WTC11 (cell line): ENCODE measurements at regions not wholly inside any gene's neighbourhood (a gene's known extent, or its start where the extent isn't known, plus 50 kb on each side); places are given as distances from the start of the nearest gene placed in this dataset.

Source experiments
- CBFB ChIP-seq: sonication (generic); formaldehyde crosslinking; IDR thresholded peaks from 2 replicates; pipeline ENCODE4 v1.8.1; 2022; ENCODE audit warnings: mild to moderate bottlenecking, low read depth, missing genetic modification reagents
- CREM ChIP-seq: sonication (generic); formaldehyde crosslinking; IDR thresholded peaks from 2 replicates; pipeline ENCODE4 v1.8.1; 2022; ENCODE audit warnings: mild to moderate bottlenecking, missing genetic modification reagents, moderate library complexity
- CTCF ChIP-seq: fragments of 200-600 bp; IDR thresholded peaks from 2 replicates; pipeline ENCODE4 v1.8.0; 2022; ENCODE audit warnings: antibody characterized with exemption
- ELF4 ChIP-seq: sonication (generic); formaldehyde crosslinking; IDR thresholded peaks from 2 replicates; pipeline ENCODE4 v1.8.1; 2022; ENCODE audit warnings: low read depth, mild to moderate bottlenecking, moderate library complexity, missing genetic modification reagents
- ESRRA ChIP-seq: sonication (generic); formaldehyde crosslinking; IDR thresholded peaks from 2 replicates; pipeline ENCODE4 v1.8.1; 2022; ENCODE audit warnings: mild to moderate bottlenecking, missing genetic modification reagents, borderline replicate concordance
- ETV6 ChIP-seq: sonication (generic); formaldehyde crosslinking; IDR thresholded peaks from 2 replicates; pipeline ENCODE4 v1.8.1; 2022; ENCODE audit warnings: mild to moderate bottlenecking, missing genetic modification reagents
- FOXP4 ChIP-seq: sonication (generic); formaldehyde crosslinking; IDR thresholded peaks from 2 replicates; pipeline ENCODE4 v1.8.0; 2022; ENCODE audit warnings: mild to moderate bottlenecking, missing genetic modification reagents
- KAT7 ChIP-seq: sonication (generic); formaldehyde crosslinking; IDR thresholded peaks from 2 replicates; pipeline ENCODE4 v1.8.1; 2023; ENCODE audit warnings: missing genetic modification reagents, mild to moderate bottlenecking, borderline replicate concordance
- MAX ChIP-seq: sonication (generic); formaldehyde crosslinking; IDR thresholded peaks from 2 replicates; pipeline ENCODE4 v1.8.0; 2022; ENCODE audit warnings: mild to moderate bottlenecking, missing genetic modification reagents
- OVOL2 ChIP-seq: fragments of 250-450 bp; sonication (Bioruptor Pico); IDR thresholded peaks from 2 replicates; pipeline ENCODE4 v1.9.0; 2021; ENCODE audit warnings: mild to moderate bottlenecking, borderline replicate concordance
- TCF7 ChIP-seq: sonication (generic); formaldehyde crosslinking; IDR thresholded peaks from 2 replicates; pipeline ENCODE4 v1.8.0; 2022; ENCODE audit warnings: mild to moderate bottlenecking, low read depth, missing genetic modification reagents, moderate library complexity
- ZNF121 ChIP-seq: sonication (generic); formaldehyde crosslinking; IDR thresholded peaks from 2 replicates; pipeline ENCODE4 v1.8.0; 2023; ENCODE audit warnings: missing genetic modification reagents
- ZNF263 ChIP-seq: sonication (generic); formaldehyde crosslinking; IDR thresholded peaks from 2 replicates; pipeline ENCODE4 v1.8.1; 2022; ENCODE audit warnings: low read depth, mild to moderate bottlenecking, moderate library complexity, missing genetic modification reagents
- TF ChIP-seq, protein P1 (sequence below): sonication (generic); formaldehyde crosslinking; IDR thresholded peaks from 2 replicates; pipeline ENCODE4 v1.8.1; 2022; ENCODE audit warnings: low read depth, missing genetic modification reagents, borderline replicate concordance

DNA sequence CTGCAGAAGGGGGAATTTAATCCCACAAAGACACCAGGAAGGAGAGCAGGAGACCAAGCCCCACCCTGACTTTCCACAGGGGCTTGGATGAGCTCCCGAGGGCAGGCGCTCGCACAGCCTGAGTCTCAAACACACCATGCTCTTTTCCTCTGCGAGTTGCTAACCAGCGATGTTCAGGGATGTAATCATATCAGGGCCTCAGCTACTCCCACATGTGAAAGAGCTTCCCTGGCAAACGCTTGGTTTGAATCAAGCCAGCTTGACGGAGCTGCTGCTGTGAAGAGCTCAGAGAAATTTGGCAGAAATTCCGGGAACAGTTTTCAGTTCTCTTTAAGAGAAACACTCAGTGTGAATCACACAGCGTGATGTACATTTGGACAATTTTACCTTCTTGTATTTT, 385.8 kb downstream of the GALR1 start:
- TF ChIP-seq, protein P1, sequence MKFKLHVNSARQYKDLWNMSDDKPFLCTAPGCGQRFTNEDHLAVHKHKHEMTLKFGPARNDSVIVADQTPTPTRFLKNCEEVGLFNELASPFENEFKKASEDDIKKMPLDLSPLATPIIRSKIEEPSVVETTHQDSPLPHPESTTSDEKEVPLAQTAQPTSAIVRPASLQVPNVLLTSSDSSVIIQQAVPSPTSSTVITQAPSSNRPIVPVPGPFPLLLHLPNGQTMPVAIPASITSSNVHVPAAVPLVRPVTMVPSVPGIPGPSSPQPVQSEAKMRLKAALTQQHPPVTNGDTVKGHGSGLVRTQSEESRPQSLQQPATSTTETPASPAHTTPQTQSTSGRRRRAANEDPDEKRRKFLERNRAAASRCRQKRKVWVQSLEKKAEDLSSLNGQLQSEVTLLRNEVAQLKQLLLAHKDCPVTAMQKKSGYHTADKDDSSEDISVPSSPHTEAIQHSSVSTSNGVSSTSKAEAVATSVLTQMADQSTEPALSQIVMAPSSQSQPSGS: no peak
- no peak for TF ChIP-seq CTCF
- no peak for TF ChIP-seq CBFB (CRISPR knock-in tag)
- no peak for TF ChIP-seq ELF4
- TF ChIP-seq TCF7: no peak
- TF ChIP-seq CREM (CRISPR knock-in tag): no peak
- no peak for TF ChIP-seq ESRRA (CRISPR knock-in tag)
- TF ChIP-seq ETV6 (CRISPR knock-in tag): no peak
- no peak for TF ChIP-seq ZNF121 (CRISPR knock-in tag)
- no peak for TF ChIP-seq KAT7 (CRISPR knock-in tag)
- no peak for TF ChIP-seq OVOL2
- TF ChIP-seq ZNF263 (CRISPR knock-in tag): no peak
- TF ChIP-seq MAX (CRISPR knock-in tag): no peak
- TF ChIP-seq FOXP4: no peak
